ENCODE measurements at regions not wholly inside any gene's neighbourhood (a gene's known extent, or its start where the extent isn't known, plus 50 kb on each side); places are given as distances from the start of the nearest gene placed in this dataset.

DNA sequence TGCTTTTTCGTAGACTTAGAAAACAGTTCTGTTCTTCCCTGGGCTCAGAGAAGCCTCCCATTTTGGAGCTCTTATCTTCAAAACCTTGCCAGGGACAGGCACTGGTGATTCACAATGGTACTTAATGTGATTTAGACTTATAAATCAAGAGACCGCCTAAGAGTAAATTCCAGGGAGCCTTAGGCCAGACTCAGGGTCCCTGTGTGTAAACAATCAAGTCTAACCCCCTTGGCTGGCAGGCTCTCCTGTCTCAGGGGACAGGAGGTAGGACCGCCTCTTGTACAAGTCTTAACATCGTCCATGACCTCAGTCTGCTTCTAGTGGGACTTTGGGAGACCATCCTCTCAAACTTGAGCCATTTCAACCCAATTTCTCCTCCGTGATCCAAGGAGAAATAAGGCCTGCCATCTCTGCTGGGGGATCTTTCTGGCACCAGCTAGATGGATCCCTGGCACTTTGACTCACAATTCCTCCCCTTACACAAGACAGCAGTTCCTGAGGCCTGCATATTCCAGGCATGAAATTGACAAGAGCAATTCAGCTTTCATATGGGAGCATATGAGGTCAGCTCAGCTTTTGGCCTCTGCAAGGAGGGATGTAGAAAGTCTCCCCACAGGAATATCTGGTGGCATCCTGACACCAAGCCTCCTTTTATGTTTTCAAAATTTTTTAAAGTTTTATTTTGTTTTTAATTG is 487.0 kb downstream of the TNS1 start:
- no peak for DNase-seq

DNA sequence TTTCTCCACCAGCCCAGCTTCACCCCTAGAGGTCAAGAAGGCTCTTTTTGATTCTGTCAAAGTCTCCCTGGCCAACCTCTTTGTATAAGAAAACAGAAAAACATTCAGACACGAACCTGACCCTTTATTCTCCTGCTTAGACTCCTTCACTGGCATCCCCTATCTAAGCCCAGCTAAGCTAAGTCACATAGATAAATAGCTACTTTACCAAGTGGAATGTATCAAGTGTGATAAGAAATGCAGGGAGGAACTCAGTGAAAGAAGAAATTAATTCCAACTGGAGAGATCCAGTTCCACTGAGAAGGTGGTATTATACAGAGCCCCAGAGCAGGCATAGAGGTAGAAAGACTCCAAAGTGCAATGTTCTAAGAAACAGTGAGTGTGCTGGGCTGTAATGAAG is 489.5 kb downstream of the TNS1 start:
- DNase-seq, result no peak

DNA sequence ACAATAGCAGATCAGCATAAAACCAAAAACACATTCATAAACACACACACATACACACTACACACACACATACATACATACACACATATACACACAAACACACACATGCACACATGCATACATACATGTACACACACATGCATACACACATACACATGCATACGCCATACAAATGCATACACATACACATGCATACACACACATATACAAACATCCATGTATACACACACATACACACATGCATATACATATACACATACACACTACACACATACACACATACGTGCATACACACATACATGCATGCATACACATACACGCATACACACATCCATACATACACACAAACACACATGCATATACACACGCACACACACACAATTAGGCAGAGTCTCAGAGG is 490.1 kb downstream of the TNS1 start:
- no peak for DNase-seq

DNA sequence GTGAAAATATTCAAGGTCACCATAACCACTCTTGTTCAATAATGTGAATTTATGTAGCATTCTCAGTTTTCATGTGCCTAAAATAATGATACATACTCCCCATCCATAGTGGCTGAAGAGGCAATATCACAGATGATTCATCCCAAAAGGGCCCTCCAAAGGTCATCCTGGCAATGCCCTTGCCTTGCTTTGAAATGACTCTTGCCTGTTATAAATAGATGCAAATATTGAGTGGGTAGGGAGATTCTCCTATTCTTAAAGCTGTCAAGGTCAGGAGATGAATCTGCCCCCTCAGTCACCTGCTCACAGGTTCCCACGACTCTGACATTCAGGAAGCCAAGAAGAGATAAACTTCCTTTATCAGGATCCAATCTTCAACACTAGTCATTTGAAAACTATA is 490.5 kb downstream of the TNS1 start:
- DNase-seq, result no peak

DNA sequence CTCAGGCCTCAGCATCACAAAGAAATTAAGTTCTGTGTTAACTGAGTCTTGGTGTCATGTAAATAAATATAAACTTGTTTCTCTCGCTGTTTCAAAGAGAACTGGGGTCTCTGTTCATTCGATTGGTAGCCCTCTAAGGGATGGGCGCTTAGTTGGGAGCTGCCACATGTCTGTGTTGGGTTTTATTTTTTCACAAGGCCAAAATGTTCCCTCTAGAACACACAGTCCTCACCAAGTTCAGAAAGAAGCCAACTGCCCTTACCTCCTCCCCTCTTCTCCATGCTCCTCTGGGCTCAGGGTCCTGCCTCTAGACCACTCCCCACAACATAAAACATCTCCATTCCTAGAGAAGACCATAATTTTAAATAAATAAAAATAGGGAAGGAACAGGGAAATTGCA is 490.9 kb downstream of the TNS1 start:
- DNase-seq, result no peak

DNA sequence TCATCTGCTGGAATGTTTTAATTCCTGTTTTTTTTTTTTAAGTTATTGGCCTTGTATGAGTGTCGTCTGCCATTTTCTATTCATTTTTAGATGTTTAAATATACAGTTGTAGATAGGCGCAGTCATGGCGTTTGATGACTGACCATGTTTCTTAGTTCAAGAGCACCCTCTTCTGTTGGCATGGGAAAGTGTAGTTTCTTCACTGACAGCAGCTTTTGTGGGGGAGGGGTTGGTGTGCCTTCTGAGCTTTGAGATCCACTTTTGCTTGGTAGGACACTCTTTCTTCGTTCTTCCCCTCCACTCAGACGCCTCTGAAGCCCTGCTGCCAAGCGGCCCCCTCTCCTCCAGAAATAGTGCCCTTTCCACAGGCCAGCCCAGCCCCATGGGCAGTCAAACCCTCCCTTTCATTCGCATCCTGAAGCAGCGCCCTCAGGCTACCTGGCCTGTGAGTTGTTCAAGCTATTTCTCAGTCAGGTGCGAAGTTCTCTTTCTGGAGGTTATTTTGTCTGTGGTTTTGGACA is 492.0 kb downstream of the TNS1 start:
- no peak for DNase-seq

DNA sequence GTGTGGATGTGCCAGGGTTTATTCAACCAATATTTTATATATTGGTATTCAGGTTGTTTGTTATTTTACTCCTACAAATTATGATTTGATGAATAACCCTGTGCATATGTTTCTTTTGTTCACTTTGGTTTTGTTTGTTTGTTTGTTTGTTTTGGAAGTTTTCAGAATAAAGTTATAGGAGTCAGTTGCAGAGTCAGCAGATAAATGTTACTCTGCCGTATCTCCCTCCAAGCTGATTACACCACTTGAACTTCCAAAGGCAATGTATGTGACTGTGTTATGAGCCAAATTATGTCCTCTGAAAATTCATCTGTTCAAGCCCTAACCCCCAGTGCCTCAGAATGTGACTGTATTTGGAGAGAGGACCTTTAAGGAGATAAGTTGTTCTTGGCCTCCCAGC is 497.5 kb downstream of the TNS1 start:
- DNase-seq, result no peak

DNA sequence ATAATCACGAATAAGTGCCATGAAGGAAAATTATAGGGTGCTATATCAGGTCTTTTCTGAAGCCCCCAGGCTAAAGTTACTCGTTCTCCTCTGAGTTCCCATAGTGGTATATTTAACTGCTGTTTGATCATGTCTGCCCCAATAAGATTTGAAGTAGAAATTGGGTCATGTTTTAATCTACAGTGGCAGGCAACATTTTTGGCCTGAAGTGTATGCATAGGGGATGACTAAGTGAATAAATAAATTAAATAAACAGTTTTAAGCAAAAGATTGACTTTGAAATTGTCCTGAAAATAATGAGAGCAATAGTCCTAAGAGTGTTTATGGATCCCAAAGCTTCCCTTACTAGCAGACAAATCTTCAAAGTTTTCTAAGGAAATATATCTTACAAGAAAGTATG is 500.9 kb downstream of the TNS1 start:
- no peak for DNase-seq

DNA sequence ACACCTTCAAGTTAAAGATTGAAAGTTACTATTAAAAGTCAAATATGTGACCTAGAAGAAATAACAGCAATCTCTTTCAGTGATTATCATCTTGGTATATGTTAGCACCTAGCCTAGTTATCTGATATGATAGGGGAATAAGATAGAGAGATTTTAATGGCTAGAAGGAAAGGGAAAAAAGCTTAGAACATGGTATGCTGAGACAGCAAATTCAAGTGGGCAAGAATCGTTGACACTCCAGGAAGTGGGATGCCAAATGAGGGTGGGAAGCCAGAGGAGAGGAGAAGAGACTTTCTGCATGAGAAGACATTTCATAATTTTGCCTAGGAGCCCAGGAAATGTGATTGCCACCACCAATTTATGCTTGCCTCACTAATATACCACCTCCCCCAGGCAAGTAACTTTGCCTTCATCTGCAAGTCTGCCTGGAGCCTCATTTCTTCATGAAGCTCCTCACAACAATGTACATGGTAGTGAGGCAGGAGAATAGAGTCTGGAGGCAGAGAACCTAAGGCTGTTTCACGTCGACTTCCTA is 504.9 kb downstream of the TNS1 start:
- no peak for DNase-seq

DNA sequence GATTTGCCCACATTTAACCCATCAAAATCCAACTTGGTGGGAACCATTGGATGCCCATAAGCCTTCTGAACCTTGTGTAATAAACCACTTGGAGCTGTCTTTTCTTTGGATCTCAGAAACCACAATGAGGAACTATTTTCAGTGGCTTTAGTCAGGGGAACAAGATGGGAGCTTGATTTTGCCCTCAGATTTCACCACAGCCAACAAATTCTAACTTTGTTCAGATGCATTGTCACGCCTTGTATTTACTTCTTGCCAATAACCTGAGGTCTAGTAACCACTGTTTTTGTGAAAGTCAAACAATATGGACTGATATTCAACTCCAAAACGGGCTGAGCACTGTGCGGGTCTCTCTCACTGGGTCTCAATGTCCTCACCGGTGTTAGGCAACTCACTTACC is 508.2 kb downstream of the TNS1 start:
- no peak for DNase-seq

DNA sequence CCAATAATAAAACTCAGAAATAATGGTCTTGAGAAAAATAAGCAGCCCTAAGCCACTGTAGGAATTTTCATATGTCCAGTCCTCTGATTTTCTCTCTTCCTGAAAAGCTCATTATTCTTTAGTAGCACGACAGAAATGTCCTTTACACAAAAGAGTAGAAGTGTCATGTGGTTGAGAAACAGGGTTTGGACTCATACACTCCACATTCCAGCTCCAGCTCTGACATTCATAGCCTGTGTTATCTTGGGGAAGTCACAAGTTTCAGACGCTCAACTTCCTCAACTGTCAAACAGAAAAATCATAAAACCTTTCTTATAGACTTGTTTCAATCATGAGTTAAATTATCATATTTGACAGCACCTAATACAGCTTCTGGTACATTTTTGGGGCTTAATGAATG is 511.5 kb downstream of the TNS1 start:
- no peak for DNase-seq

DNA sequence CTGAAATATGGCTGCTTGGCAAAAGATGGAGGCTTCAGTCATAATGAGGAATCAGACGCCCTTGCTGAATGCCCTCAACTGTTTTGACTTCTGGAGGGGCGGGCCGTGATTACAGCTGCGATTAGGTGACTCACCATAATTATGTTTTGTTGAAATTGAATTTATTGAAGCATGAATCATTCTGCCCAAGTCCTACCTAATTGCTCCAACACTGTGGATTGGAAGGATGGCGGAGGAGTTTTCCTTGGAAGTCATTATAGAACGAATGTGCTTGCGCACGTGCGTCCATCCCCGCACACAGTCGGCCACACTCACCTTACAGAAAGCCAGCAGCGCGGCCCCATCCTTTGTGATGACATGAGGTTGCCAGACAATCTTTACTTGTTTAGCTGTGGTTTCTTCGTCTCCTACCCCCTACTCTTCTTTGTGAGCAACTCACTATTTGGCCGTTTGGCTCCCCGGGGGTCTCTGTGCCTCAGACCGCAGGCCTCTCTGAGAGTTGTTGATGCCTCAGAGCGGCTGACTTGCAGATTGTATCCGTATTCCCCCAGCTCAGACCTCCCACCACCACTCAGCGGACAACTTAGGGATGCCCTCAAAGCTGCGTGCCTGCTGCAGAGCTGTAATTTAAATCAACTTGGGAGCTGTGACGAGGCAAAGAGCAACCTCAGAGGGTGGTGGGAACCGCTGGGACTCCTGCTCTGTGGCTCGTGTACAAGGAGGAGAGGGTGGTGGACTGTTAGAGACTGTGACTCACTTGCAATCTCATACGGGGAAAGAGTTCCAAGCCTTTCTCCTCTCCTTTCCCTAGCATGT is 513.4 kb downstream of the TNS1 start:
- no peak for DNase-seq

DNA sequence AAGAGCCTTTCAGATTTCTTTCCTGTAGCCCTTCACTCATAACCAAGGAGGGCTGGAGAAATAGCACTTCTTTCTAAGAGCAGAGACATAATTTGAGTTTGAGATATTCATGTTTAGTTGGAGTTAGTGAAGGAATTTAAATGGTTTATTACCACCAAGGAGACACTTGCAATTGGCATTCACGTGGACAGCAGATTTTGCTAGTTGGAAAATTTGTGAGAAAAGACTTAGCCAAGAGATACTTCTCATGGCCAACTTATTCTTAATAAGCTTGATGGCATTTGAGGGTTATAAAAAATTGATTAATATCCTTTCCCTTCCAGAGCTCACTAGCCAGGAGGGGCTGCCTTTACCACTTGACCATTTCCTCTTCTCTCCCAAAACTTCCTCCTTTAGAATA is 518.7 kb downstream of the TNS1 start:
- DNase-seq, result no peak

DNA sequence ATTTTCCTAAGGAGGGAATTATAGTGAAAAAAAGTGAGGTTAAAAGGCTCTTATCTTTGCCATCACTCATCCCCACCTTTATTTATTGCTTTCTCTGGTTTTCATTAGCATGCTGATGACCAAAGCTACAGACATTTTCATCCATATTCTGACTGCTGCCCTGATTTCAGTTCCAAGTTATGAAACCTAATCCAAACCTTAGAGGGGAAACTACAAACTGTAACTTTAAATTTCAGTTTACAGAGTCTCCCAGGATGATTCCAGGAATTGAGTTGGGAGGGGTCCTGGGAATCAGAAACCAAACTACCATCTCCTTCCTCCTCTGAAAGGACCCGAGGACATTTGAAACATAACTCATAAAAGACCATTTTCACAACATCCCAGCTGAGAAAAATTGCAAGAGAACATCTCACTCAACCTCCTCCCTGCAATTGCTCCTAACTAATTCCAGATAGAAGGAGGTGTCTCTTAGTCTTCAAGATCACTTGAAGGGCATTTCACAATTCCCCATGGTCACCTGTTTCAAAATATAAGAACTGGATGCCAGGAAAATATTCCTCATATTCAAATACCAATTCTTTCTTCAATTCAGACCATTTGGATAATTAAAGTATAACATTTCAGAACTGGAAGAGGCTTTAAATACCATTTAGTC is 520.6 kb downstream of the TNS1 start:
- no peak for DNase-seq

DNA sequence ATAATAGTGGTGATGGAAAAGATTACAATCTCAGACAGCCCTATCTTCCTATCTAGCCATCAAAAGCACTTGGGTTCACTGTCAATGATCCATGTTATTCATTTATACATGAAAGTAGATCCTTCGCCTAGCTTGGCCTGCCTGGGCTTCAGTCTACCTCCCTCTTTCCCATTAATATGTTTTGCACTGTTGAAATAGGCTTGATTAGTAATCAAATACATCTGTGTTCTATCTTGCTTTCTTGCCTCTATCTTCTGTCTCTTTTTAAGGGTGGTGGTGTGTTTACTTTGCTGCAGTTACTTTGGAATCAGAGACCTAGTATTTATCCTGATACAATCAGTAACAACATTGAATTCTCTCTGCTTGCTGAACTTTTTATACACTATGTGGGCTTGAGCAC is 521.2 kb downstream of the TNS1 start:
- DNase-seq, result no peak

DNA sequence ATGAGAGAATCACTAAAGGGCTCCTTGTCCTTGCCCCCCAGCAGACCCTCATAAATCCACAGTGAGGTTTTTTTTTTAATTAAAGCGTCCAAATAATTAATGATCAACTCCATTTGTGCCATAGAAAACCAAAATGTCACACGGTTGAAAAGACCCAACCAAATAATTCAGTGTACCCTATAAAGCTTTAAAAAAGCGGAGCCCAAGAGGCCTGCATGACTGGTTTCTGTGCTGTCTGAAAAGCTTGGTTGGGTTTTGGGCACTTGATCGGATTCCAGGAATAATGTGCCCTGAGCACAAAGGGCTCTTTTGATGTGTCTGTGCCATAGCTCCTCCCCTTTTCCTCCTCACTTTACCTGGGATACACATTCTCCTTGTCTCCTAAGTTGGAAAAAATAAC is 523.2 kb downstream of the TNS1 start:
- DNase-seq, result no peak

DNA sequence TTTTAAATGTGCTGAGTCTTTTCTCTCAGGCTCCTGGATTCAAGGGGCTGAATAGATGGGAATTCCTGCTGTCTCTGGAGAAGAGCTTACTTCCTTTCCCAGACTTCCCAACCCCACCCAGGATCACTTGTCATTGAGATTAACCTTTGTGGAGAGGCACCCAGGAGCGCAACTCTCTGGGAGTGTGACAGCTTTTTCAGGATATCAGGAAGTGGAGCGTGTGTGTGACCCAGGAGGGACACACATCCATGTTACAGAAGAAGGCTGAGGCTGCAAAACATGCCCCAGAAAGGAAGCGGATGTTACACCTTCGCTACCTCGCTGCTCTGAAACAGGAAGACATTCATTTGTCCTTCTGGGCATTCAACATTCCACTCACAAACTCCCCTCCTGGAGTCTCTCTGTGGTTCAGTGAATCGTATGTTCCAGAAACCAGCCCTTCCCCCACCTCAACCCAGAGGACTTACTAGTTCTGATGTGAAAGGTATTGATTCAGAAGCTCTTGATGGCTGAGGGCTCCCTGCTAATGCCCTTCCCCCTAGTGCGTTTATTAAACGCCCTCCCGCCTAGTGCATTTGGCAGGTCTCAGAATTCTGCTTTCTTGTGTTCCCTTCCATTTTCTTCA is 523.9 kb downstream of the TNS1 start:
- DNase-seq, result no peak

DNA sequence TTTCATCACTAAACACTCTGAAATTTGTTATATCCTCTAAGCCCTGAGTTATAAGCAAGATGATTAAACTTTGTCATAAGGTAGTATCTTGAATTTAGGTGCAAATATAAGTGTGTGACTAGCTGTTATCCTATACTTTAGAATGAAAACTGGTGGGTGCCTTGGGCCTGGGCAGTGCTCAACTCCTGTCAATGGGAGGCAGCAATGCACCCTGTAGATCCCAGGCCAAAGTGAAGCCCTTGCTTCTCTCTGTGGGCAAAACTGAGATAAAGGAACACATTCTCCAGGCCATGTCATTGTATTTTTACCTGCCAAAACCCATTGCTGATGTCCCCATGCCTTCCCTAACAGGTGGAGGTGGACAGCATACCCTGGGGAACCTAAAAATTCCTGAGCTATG is 525.2 kb downstream of the TNS1 start:
- no peak for DNase-seq

DNA sequence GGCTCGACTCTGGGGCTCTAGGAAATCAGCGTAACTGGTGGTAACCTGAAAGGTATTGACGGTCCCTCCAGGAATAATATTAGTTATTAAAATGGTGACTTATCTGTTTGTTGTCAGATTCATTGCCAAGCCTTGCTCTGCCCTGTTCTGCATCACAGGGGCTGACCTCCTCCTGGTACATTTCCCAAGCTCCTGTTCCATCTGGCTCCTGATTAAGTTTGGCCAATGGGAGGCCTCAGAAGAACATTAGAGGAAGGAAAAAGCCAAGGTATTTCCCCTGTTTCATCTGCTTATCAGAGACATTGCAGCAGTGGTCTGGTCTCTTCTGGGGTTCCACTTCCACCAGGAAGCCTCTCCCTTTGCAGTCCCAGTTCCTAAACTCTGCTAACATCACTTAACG is 527.0 kb downstream of the TNS1 start:
- DNase-seq, result no peak

DNA sequence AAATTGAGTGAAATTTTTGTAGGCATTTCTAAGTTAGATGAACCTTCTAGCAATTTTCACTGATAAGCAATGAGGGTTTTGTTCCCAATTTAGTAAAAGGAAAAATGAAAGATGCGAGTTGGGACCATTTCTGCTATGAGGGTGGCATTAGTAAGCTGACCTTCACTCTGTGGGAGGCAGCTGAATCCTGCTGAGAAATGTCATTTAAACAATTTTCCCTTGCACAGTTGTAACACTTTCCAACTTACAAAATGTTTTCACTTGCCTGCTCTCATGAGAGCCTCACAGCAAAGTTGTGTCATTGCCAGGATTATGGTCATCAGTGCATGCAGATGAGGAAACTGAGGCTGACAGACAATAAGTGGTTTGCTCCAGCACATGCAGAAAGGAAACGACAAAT is 527.7 kb downstream of the TNS1 start:
- no peak for DNase-seq

DNA sequence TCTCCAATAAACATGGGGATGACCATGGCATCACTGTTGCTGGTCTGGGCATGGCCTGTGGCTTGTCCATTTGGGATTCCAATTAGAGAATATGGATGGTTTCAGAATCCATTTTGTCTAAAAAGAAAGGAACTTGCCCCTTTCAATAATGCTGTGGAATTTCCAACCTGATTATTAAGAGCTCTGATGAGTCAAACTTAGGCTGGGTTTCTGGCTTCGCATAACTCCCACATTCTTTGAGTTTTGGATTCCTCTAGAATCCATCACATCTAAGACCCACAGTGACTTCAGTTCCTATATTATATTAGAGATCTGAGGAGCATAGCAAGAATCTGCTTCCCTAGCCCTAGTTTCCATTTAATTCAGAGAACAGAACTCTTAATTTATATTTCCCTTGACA is 531.5 kb downstream of the TNS1 start:
- DNase-seq, result no peak

DNA sequence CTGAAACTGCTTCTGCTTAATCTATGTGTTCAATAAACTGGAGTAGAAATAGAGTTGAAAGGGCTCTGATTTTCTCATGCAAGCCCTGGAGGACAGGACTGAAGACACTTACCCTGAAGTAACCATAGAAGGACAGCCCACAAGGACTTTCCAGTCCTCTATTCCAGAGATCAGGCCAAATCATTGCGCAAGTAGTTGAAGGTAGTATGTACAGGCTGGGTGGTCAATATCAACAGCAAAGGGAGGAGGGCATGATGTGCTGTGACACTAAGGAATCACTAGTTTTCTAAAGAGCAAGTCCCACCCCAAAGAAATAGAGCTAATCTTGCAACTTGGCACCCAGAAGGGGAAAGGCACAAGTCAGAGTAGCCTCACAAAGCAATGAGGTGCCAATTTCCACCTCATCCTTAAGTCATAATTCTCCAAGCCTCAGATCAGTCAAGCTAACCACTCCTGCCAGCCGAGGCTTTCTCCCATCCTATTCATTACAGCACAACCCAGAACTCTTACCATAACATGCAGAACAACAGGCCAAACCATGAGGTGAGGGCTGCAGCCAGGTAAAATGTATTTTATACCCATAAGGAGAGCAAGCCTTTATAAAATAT is 533.5 kb downstream of the TNS1 start:
- DNase-seq, result no peak

Data from activated effector memory CD4-positive, alpha-beta T cell treated with anti-CD3 and anti-CD28 coated beads, Interleukin-2, amount 50 U/mL, for 16 hours (primary cell).